ENCODE measurements at regions not wholly inside any gene's neighbourhood (a gene's known extent, or its start where the extent isn't known, plus 50 kb on each side); places are given as distances from the start of the nearest gene placed in this dataset.

- Histone ChIP-seq H4K91ac (ENCODE audit: insufficient read depth, low read depth, low read length) (no peak overlapping the region), H3K9me3 (ENCODE audit: control insufficient read depth, insufficient read depth, low read length) (peaks cover 14% of the 10 kb centered on the region), H3K27me3 (ENCODE audit: control insufficient read depth, insufficient read depth, low read length) (no peaks in the 10 kb centered on the region), H3K18ac (ENCODE audit: low read depth, low read length) (no peak overlapping the region), H2BK5ac (ENCODE audit: low read depth, low read length, poor library complexity, severe bottlenecking) (no peak overlapping the region), H2BK120ac (ENCODE audit: low read depth, low read length) (no peak overlapping the region), H4K20me1 (ENCODE audit: insufficient read depth, low read length) (no peaks in the 10 kb centered on the region), H3K9ac (ENCODE audit: low read depth, low read length) (no peak overlapping the region), H3K4me3 (ENCODE audit: insufficient read depth, low read depth, low read length) (no peak overlapping the region), H3K36me3 (ENCODE audit: control insufficient read depth, insufficient read depth, low read length) (no peaks in the 10 kb centered on the region), H2BK20ac (ENCODE audit: low read depth, low read length) (no peak overlapping the region), H3K14ac (replicated peaks; ENCODE audit: low read depth, low read length) (no peak overlapping the region), H2AFZ (replicated peaks; ENCODE audit: low read length, poor library complexity) (no peak overlapping the region), H3K23ac (ENCODE audit: low read depth, low read length) (no peak overlapping the region), H3K4ac (ENCODE audit: low read depth, low read length) (no peak overlapping the region), H3K79me1 (ENCODE audit: low read depth in 1 of 2, low read length in 2 of 2) (no peaks in the 10 kb centered on the region), H4K8ac (ENCODE audit: low read depth in 2 of 2, low read length in 2 of 2) (no peak overlapping the region), H4K5ac (ENCODE audit: low read depth, low read length) (no peak overlapping the region), H3K56ac (ENCODE audit: extremely low read depth, insufficient read depth, low read length) (no peak overlapping the region), H3K4me1 (ENCODE audit: control insufficient read depth, insufficient read depth, low read length) (peaks cover 16% of the 10 kb centered on the region), H2AK5ac (ENCODE audit: low read depth, low read length) (no peak overlapping the region), H3K4me2 (ENCODE audit: low read depth, low read length) (no peak overlapping the region), H2AK9ac (replicated peaks; ENCODE audit: low read depth, low read length, poor library complexity) (no peak overlapping the region), H3K9me1 (ENCODE audit: insufficient read depth, low read length) (peaks cover 5% of the 10 kb centered on the region), H2BK15ac (ENCODE audit: low read depth, low read length) (no peak overlapping the region), H3K27ac (ENCODE audit: insufficient read depth, low read length) (no peak overlapping the region)
- DNase-seq (no peak), ATAC-seq (ENCODE audit: low read depth) (no peak)
- no TSS peak for BruUV-seq (replicated peaks)
- TF ChIP-seq MXI1 (IDR thresholded peaks at IDR 0.05; ENCODE audit: borderline replicate concordance, low read depth, low read length) (no peak), NFE2L2 (IDR thresholded peaks at IDR 0.05; ENCODE audit: low read depth, low read length) (no peak), RFX5 (IDR thresholded peaks at IDR 0.05; ENCODE audit: low read depth, low read length) (no peak), CHD1 (IDR thresholded peaks at IDR 0.05; ENCODE audit: low read depth, low read length) (no peak), USF2 (IDR thresholded peaks at IDR 0.05; ENCODE audit: low read depth, low read length) (no peak), ELK1 (IDR thresholded peaks at IDR 0.05; ENCODE audit: borderline replicate concordance, low read depth, low read length) (no peak), SMC3 (IDR thresholded peaks at IDR 0.05; ENCODE audit: low read depth, low read length) (no peak), CEBPB (IDR thresholded peaks at IDR 0.05; ENCODE audit: low read depth, low read length) (no peak), POLR2A (IDR thresholded peaks at IDR 0.05; ENCODE audit: low read depth, low read length) (no peak), MAFK (IDR thresholded peaks at IDR 0.05; ENCODE audit: low read depth, low read length) (no peak), RAD21 (IDR thresholded peaks at IDR 0.05; ENCODE audit: low read length) (no peak), BHLHE40 (IDR thresholded peaks at IDR 0.05; ENCODE audit: low read depth, low read length) (no peak), FOS (IDR thresholded peaks at IDR 0.05; ENCODE audit: low read depth, low read length) (no peak), MAZ (IDR thresholded peaks at IDR 0.05; ENCODE audit: borderline replicate concordance, low read depth, low read length) (no peak), RCOR1 (IDR thresholded peaks at IDR 0.05; ENCODE audit: insufficient replicate concordance, low read length) (no peak)
- TF ChIP-seq, protein P1, sequence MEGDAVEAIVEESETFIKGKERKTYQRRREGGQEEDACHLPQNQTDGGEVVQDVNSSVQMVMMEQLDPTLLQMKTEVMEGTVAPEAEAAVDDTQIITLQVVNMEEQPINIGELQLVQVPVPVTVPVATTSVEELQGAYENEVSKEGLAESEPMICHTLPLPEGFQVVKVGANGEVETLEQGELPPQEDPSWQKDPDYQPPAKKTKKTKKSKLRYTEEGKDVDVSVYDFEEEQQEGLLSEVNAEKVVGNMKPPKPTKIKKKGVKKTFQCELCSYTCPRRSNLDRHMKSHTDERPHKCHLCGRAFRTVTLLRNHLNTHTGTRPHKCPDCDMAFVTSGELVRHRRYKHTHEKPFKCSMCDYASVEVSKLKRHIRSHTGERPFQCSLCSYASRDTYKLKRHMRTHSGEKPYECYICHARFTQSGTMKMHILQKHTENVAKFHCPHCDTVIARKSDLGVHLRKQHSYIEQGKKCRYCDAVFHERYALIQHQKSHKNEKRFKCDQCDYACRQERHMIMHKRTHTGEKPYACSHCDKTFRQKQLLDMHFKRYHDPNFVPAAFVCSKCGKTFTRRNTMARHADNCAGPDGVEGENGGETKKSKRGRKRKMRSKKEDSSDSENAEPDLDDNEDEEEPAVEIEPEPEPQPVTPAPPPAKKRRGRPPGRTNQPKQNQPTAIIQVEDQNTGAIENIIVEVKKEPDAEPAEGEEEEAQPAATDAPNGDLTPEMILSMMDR (conservative IDR thresholded peaks at IDR 0.05; ENCODE audit: low read depth, low read length): no peak
- dilution Hi-C loops (cut with HindIII; ENCODE audit: low sequenced_read_pairs, unreplicated experiment): no loop called here
- in situ Hi-C loops (cut with MboI; ENCODE audit: low sequenced_read_pairs): no loop called here
- 100% methylated on average over 1 of the region's 12 CpGs; no CpG with 5 or more reads in 1 of the 2 experiments for WGBS, 2 experiments (ENCODE audit: extremely low coverage in 2 of 2, insufficient read length in 1 of 2)
- intact Hi-C loops (cut with micrococcal nuclease): no loop called here
- ChIA-PET CTCF (no interaction called here), POLR2A (ENCODE audit: unreplicated experiment) (no interaction called here)
Measured at GRCh38 chr7:155921086-155921803, 109.0 kb upstream of the SHH start.
